GM13976 (cell line): ENCODE measurements at regions not wholly inside any gene's neighbourhood (a gene's known extent, or its start where the extent isn't known, plus 50 kb on each side); places are given as distances from the start of the nearest gene placed in this dataset.
"Not testable (repeated sequence)": the region's sequence is repeated elsewhere in the genome, so short reads cannot be mapped to it uniquely, and the experiment has no call there.

Experiments used
- DNase-seq: peaks from one replicate; pipeline ENCODE4 v3.0.0; 2012; ENCODE audit warnings: low spot score
- CTCF ChIP-seq: IDR thresholded peaks from 2 replicates; pipeline ENCODE4 v1.5.1; 2012; ENCODE audit warnings: borderline replicate concordance, mild to moderate bottlenecking; ENCODE audit not compliant: insufficient read depth; ENCODE audit errors: extremely low read depth, missing control alignments, control extremely low read depth
- in situ Hi-C: fragments of 300-500 bp; cut with MboI; formaldehyde crosslinking; loops from one replicate; pipeline ENCODE4 v1.12.0; 2022; ENCODE audit warnings: low sequenced_read_pairs, mixed read lengths, inconsistent platforms; ENCODE audit not compliant: unreplicated experiment

GRCh38 chr6:164078532-164079274 is 664.2 kb downstream of the QKI start:
- in situ Hi-C loops: no loop called here
- no peak for TF ChIP-seq CTCF
- no peak for DNase-seq

GRCh38 chr6:164076818-164077532 is 662.5 kb downstream of the QKI start:
- DNase-seq, in situ Hi-C loops: not testable (repeated sequence)

GRCh38 chr6:164075981-164076615 is 661.6 kb downstream of the QKI start:
- no peak for DNase-seq
- in situ Hi-C loops: no loop called here
- TF ChIP-seq CTCF: no peak

GRCh38 chr6:164072240-164072666 is 657.7 kb downstream of the QKI start:
- TF ChIP-seq CTCF: no peak
- no peak for DNase-seq
- in situ Hi-C loops: no loop called here

- DNase-seq: no peak
- in situ Hi-C loops: no loop called here
Observed at GRCh38 chr6:164069350-164069990, 655.0 kb downstream of the QKI start.

GRCh38 chr6:164068527-164068926 is 654.0 kb downstream of the QKI start:
- DNase-seq: no peak
- TF ChIP-seq CTCF: no peak
- in situ Hi-C loops: no loop called here

More at GRCh38 chr6:164069350-164069990, 655.0 kb downstream of the QKI start:
- no peak for TF ChIP-seq CTCF
